Neural progenitor cell (in vitro differentiated cells): ENCODE measurements at regions not wholly inside any gene's neighbourhood (a gene's known extent, or its start where the extent isn't known, plus 50 kb on each side); places are given as distances from the start of the nearest gene placed in this dataset.

Experiments used
- DNase-seq: peaks from one replicate; pipeline ENCODE4 v3.0.0-alpha.2; 2016; ENCODE audit warnings: low spot score
- H2AFZ ChIP-seq: fragments of 200-600 bp; sonication (generic); replicated peaks from 2 replicates; pipeline ENCODE4 v1.6.1; 2016; ENCODE audit warnings: antibody characterized with exemption
- H3F3A ChIP-seq: fragments of 200-600 bp; sonication (generic); 2 replicates; pipeline ENCODE4 v1.6.1; 2016; ENCODE audit warnings: antibody characterized with exemption, low read depth
- H3K27ac ChIP-seq: fragments of 200-600 bp; sonication (generic); 2 replicates; pipeline ENCODE4 v1.5.1; 2016; ENCODE audit warnings: mild to moderate bottlenecking
- H3K27me3 ChIP-seq: fragments of 200-600 bp; sonication (generic); 2 replicates; pipeline ENCODE4 v1.6.1; 2016; ENCODE audit warnings: mild to moderate bottlenecking, moderate library complexity
- H3K36me3 ChIP-seq: fragments of 200-600 bp; sonication (generic); 2 replicates; pipeline ENCODE4 v1.5.1; 2016
- H3K4me1 ChIP-seq: fragments of 200-600 bp; sonication (generic); 2 replicates; pipeline ENCODE4 v1.6.1; 2016; ENCODE audit warnings: mixed run types
- H3K4me2 ChIP-seq: fragments of 200-600 bp; sonication (generic); 2 replicates; pipeline ENCODE4 v1.6.1; 2016
- H3K4me3 ChIP-seq: fragments of 200-600 bp; sonication (generic); 2 replicates; pipeline ENCODE4 v1.5.1; 2016
- H3K79me2 ChIP-seq: fragments of 200-600 bp; sonication (generic); 2 replicates; pipeline ENCODE4 v1.6.1; 2016; ENCODE audit warnings: low read depth
- H3K9ac ChIP-seq: fragments of 200-600 bp; sonication (generic); 2 replicates; pipeline ENCODE4 v1.6.1; 2016
- H3K9me3 ChIP-seq: fragments of 200-600 bp; sonication (generic); 2 replicates; pipeline ENCODE4 v1.5.1; 2016; ENCODE audit warnings: low read depth
- H4K20me1 ChIP-seq: fragments of 200-600 bp; sonication (generic); 2 replicates; pipeline ENCODE4 v1.6.1; 2016; ENCODE audit warnings: low read depth
- H3K27ac Mint-ChIP-seq: 3 replicates; pipeline ENCODE4 v1.8.0; 2021; ENCODE audit warnings: mixed read lengths
- H3K27me3 Mint-ChIP-seq: 2 replicates; pipeline ENCODE4 v1.8.0; 2022; ENCODE audit warnings: low read depth, mild to moderate bottlenecking, inconsistent platforms, moderate library complexity, mixed read lengths; ENCODE audit not compliant: insufficient read depth
- H3K36me3 Mint-ChIP-seq: 3 replicates; pipeline ENCODE4 v1.8.0; 2021; ENCODE audit warnings: mixed read lengths
- H3K4me1 Mint-ChIP-seq: 3 replicates; pipeline ENCODE4 v1.8.0; 2021; ENCODE audit warnings: mixed read lengths
- H3K4me3 Mint-ChIP-seq: 3 replicates; pipeline ENCODE4 v1.8.0; 2021; ENCODE audit warnings: mild to moderate bottlenecking, moderate library complexity, mixed read lengths
- H3K9me3 Mint-ChIP-seq: 3 replicates; pipeline ENCODE4 v1.8.0; 2020; ENCODE audit warnings: mixed read lengths
- EZH2 ChIP-seq: fragments of 200-600 bp; sonication (generic); IDR thresholded peaks from 2 replicates; pipeline ENCODE4 v1.6.1; 2017; ENCODE audit warnings: antibody characterized with exemption, mild to moderate bottlenecking, moderate library complexity
- EZH2phosphoT487 ChIP-seq: fragments of 200-600 bp; sonication (generic); IDR thresholded peaks from 2 replicates; pipeline ENCODE4 v1.6.1; 2017; ENCODE audit warnings: antibody characterized with exemption
- TF ChIP-seq, protein P1 (sequence below): fragments of 200-600 bp; sonication (generic); IDR thresholded peaks from 2 replicates; pipeline ENCODE4 v1.5.1; 2017; ENCODE audit warnings: antibody characterized with exemption, mild to moderate bottlenecking

DNA sequence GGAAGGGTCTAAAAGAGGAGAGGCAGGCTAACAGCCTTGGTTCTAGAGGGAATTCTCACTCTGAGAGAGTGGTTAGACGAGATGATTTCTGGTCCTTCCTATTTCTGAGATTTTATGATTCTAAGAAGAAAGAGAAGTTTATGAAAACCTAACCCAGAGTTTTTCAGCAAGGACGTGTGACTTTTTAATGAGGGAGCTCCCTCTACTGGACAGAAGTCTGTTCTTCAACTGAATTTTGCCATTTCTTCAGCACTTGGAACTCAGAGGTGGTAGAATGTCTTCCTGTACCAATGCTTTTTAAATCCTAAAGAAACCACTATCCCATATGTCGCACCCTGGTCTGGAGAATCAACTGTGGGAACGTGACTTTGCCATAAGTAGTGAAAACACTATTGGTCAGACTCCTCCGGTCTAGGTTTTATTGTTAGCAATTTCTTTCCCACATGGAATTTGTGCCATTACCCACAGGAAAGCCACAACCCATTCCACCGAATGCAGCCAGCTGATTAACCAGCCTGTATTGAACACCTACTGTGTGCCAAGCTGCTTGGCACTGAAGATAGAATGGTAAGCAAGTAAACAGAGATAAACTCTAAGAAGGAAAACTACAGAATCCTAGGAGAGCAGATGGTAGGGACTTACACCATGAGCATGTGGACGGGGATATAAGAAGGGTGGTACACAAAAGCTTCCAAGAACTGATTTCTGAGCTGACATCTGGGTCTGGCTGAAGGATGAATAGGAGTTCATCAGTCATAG, 199.5 kb upstream of the LMCD1 start:
- H3K9ac ChIP-seq = no peak overlapping the region
- no peaks in the 10 kb centered on the region for H3K36me3 ChIP-seq
- no peaks in the 10 kb centered on the region for H3K9me3 ChIP-seq
- H3K79me2 ChIP-seq = no peaks in the 10 kb centered on the region
- Mint-ChIP-seq H3K36me3 (no peaks in the 10 kb centered on the region), H3K27ac (no peak overlapping the region), H3K4me1 (no peaks in the 10 kb centered on the region), H3K4me3 (no peak overlapping the region), H3K27me3 (no peaks in the 10 kb centered on the region), H3K9me3 (no peaks in the 10 kb centered on the region)
- no peak overlapping the region for H3K4me3 ChIP-seq
- no peak overlapping the region for H3K27ac ChIP-seq
- H3K4me2 ChIP-seq = no peak overlapping the region
- no peak for TF ChIP-seq EZH2phosphoT487
- no peak for TF ChIP-seq EZH2
- TF ChIP-seq, protein P1, sequence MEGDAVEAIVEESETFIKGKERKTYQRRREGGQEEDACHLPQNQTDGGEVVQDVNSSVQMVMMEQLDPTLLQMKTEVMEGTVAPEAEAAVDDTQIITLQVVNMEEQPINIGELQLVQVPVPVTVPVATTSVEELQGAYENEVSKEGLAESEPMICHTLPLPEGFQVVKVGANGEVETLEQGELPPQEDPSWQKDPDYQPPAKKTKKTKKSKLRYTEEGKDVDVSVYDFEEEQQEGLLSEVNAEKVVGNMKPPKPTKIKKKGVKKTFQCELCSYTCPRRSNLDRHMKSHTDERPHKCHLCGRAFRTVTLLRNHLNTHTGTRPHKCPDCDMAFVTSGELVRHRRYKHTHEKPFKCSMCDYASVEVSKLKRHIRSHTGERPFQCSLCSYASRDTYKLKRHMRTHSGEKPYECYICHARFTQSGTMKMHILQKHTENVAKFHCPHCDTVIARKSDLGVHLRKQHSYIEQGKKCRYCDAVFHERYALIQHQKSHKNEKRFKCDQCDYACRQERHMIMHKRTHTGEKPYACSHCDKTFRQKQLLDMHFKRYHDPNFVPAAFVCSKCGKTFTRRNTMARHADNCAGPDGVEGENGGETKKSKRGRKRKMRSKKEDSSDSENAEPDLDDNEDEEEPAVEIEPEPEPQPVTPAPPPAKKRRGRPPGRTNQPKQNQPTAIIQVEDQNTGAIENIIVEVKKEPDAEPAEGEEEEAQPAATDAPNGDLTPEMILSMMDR = peak; percentile 84
- H3K27me3 ChIP-seq = no peaks in the 10 kb centered on the region
- no peak overlapping the region for H2AFZ ChIP-seq
- no peaks in the 10 kb centered on the region for H4K20me1 ChIP-seq
- no peaks in the 10 kb centered on the region for H3K4me1 ChIP-seq
- H3F3A ChIP-seq = no peaks in the 10 kb centered on the region
- DNase-seq = peak; percentile 62

DNA sequence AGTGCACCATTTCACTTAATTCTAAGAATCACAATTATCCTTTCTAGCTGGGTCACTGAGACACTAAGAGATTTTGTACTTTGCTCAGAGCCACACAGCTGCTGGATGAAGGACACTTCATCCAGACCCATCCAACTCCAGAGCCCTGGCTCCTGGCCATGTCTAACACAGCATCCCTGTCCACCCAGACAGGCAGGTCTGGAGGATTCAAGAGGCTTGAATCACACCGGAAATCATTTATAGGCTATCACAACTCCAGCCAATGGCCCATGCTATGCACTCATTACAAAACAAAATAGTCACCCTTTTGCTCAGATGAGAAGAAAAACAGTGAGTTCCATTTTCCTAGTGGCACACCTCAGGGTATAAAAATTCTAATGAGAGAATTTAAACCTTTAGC, 198.2 kb upstream of the LMCD1 start:
- Mint-ChIP-seq H3K36me3 (no peaks in the 10 kb centered on the region), H3K4me3 (no peak overlapping the region), H3K27ac (no peak overlapping the region), H3K4me1 (no peaks in the 10 kb centered on the region), H3K9me3 (no peaks in the 10 kb centered on the region), H3K27me3 (no peaks in the 10 kb centered on the region)
- Histone ChIP-seq H3K36me3 (no peaks in the 10 kb centered on the region), H4K20me1 (no peaks in the 10 kb centered on the region), H3K4me1 (no peaks in the 10 kb centered on the region), H2AFZ (no peak overlapping the region), H3K9ac (no peak overlapping the region), H3K79me2 (no peaks in the 10 kb centered on the region), H3K4me2 (no peak overlapping the region), H3K27me3 (no peaks in the 10 kb centered on the region), H3K9me3 (peaks cover under 1% of the 10 kb centered on the region), H3F3A (no peaks in the 10 kb centered on the region), H3K27ac (no peak overlapping the region), H3K4me3 (no peak overlapping the region)
- no peak for TF ChIP-seq EZH2
- no peak for TF ChIP-seq EZH2phosphoT487
- TF ChIP-seq, protein P1 = no peak
- no peak for DNase-seq

DNA sequence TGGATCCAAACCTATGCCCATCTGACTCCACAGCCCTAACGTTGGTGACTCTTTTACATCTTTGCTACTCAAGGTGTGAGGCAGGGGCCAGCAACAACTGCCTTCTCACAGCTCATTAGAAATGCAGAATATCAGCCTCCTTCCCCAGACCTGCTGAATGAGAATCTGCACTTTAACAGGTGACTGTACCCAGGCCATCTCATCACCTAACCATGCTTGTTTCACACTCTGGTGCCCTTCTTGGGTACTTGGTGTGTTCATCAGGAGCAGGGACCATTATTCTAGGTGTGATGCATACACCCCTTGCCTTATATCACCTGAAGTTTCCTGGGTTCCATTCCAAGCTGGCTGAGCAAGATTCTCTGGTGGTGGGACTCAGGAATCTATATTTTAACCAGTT, 196.3 kb upstream of the LMCD1 start:
- no peak for TF ChIP-seq EZH2
- no peak for TF ChIP-seq EZH2phosphoT487
- TF ChIP-seq, protein P1 = no peak
- Histone ChIP-seq H3K27me3 (no peaks in the 10 kb centered on the region), H3F3A (no peaks in the 10 kb centered on the region), H2AFZ (no peak overlapping the region), H3K4me3 (no peak overlapping the region), H3K9me3 (peaks cover 10% of the 10 kb centered on the region), H3K27ac (no peak overlapping the region), H4K20me1 (no peaks in the 10 kb centered on the region), H3K4me2 (no peak overlapping the region), H3K79me2 (no peaks in the 10 kb centered on the region), H3K36me3 (no peaks in the 10 kb centered on the region), H3K4me1 (no peaks in the 10 kb centered on the region), H3K9ac (no peak overlapping the region)
- H3K27me3 Mint-ChIP-seq = no peaks in the 10 kb centered on the region
- H3K27ac Mint-ChIP-seq = no peak overlapping the region
- no peak for DNase-seq
- no peaks in the 10 kb centered on the region for H3K36me3 Mint-ChIP-seq
- peaks cover 5% of the 10 kb centered on the region for H3K9me3 Mint-ChIP-seq
- no peak overlapping the region for H3K4me3 Mint-ChIP-seq
- no peaks in the 10 kb centered on the region for H3K4me1 Mint-ChIP-seq
